ENCODE measurements at regions not wholly inside any gene's neighbourhood (a gene's known extent, or its start where the extent isn't known, plus 50 kb on each side); places are given as distances from the start of the nearest gene placed in this dataset.

GRCh38 chr19:16013851-16014840 is 62.1 kb upstream of the TPM4 start:
- TF ChIP-seq CREB1 (IDR thresholded peaks at IDR 0.05) = no peak
- TF ChIP-seq SAP30 (IDR thresholded peaks at IDR 0.05; ENCODE audit: insufficient read depth, insufficient replicate concordance, low read length) = no peak
- POLR2A ChIA-PET (ENCODE audit: partially characterized antibody) = no interaction called here
- H3K14ac ChIP-seq (ENCODE audit: insufficient read length) = no peak overlapping the region

More at GRCh38 chr19:16013851-16014840, 62.1 kb upstream of the TPM4 start:
- Histone ChIP-seq H3K4me3 (ENCODE audit: extremely low read depth in 1 of 4, insufficient read depth in 2 of 4, low read depth in 3 of 4, low read length in 4 of 4) (no peak overlapping the region), H4K20me1 (replicated peaks in 1 of 2; ENCODE audit: control insufficient read depth in 1 of 2, insufficient read depth in 2 of 2, low read length in 2 of 2) (no peaks in the 10 kb centered on the region), H3K27me3 (replicated peaks in 1 of 4; ENCODE audit: control insufficient read depth in 3 of 4, extremely low read depth in 1 of 4, insufficient read depth in 3 of 4, low read length in 3 of 4) (no peaks in the 10 kb centered on the region), H4K8ac (ENCODE audit: extremely low read depth, insufficient read depth, low read length) (no peak overlapping the region), H2BK15ac (ENCODE audit: low read length) (no peak overlapping the region), H2BK120ac (replicated peaks; ENCODE audit: low read depth, low read length) (no peak overlapping the region), H4K5ac (ENCODE audit: insufficient read length, low read depth, low read length) (no peak overlapping the region), H3K18ac (ENCODE audit: extremely low read depth, low read length) (no peak overlapping the region), H2AFZ (ENCODE audit: low read length) (no peak overlapping the region), H3K9ac (replicated peaks in 1 of 4; ENCODE audit: extremely low read depth in 1 of 4, low read depth in 3 of 4, low read length in 3 of 4) (no peak overlapping the region), H2AK5ac (ENCODE audit: low read depth, low read length) (no peak overlapping the region), H3K4me2 (ENCODE audit: insufficient read depth in 1 of 2, low read depth in 2 of 2, low read length in 2 of 2) (no peak overlapping the region), H3K4ac (replicated peaks; ENCODE audit: insufficient read length, low read depth, low read length) (no peak overlapping the region), H3K23me2 (ENCODE audit: low read depth, low read length) (no peaks in the 10 kb centered on the region), H4K91ac (replicated peaks; ENCODE audit: insufficient read length, low read length) (no peak overlapping the region), H2BK12ac (ENCODE audit: low read depth, low read length) (no peak overlapping the region), H3K4me1 (replicated peaks in 1 of 4; ENCODE audit: control insufficient read depth in 3 of 4, insufficient read depth in 4 of 4, low read length in 3 of 4) (no peaks in the 10 kb centered on the region), H3K79me1 (ENCODE audit: low read depth, low read length) (no peaks in the 10 kb centered on the region), H3K9me3 (ENCODE audit: insufficient read depth in 2 of 2, low read depth in 1 of 2, low read length in 1 of 2) (peaks cover 54 to 79% of the 10 kb centered on the region in 2 experiments), H2BK5ac (ENCODE audit: low read depth, low read length) (no peak overlapping the region), H3K36me3 (ENCODE audit: control insufficient read depth in 2 of 4, insufficient read depth in 4 of 4, low read length in 3 of 4) (no peaks in the 10 kb centered on the region), H2BK20ac (ENCODE audit: low read length) (no peak overlapping the region), H3K23ac (ENCODE audit: insufficient read length) (no peak overlapping the region), H3K27ac (ENCODE audit: low read depth, low read length) (no peak overlapping the region), H3K56ac (replicated peaks; ENCODE audit: insufficient read length, low read depth, low read length) (no peak overlapping the region), H3K79me2 (ENCODE audit: control insufficient read depth in 1 of 2, insufficient read depth in 2 of 2, low read length in 2 of 2) (no peaks in the 10 kb centered on the region)
- CTCF ChIA-PET (ENCODE audit: partially characterized antibody) = interaction anchor here (0.7 kb wide), 1 partner anchor 767 kb away, joined by 3 read pairs; no protein-coding TSS in a partner anchor
- no peak for DNase-seq (ENCODE audit: low read depth in 1 of 2, low spot score in 2 of 2)
- WGBS, 2 experiments (ENCODE audit: extremely low coverage in 1 of 2, insufficient coverage in 1 of 2, insufficient read length in 1 of 2, insufficient replicate concordance in 2 of 2, low coverage in 1 of 2, low lambda C conversion rate in 2 of 2, missing lambda C conversion rate in 1 of 2) = 88% methylated on average over 31 of the region's 31 CpGs; no CpG with 5 or more reads in 1 of the 2 experiments
- no peak for FAIRE-seq

All from H1 (cell line).